ENCODE measurements at regions not wholly inside any gene's neighbourhood (a gene's known extent, or its start where the extent isn't known, plus 50 kb on each side); places are given as distances from the start of the nearest gene placed in this dataset.
"Not testable (repeated sequence)": the region's sequence is repeated elsewhere in the genome, so short reads cannot be mapped to it uniquely, and the experiment has no call there.

DNA sequence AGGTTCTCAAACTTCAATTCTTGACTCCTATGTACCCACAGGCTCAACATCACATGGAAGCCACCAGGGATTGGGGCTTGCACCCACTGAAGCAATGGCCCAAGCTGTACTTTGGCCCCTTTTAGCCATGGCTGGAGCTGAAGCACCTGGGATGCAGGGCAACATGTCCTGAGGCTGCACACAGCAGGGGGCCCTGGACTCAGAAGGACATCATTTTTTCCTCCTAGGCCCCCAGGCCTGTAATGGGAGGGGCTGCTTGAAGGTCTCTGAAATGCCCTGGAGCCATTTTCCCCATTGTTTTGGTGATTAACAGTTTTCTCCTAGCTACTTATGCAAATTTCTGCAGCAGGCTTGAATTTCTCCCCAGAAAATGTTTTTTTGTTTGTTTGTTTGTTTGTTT lies 465.1 kb upstream of the PCDH10 start:
- H3K27me3 Mint-ChIP-seq (ENCODE audit: low read depth) = peaks cover 2% of the 10 kb centered on the region
- TF ChIP-seq, protein P1, sequence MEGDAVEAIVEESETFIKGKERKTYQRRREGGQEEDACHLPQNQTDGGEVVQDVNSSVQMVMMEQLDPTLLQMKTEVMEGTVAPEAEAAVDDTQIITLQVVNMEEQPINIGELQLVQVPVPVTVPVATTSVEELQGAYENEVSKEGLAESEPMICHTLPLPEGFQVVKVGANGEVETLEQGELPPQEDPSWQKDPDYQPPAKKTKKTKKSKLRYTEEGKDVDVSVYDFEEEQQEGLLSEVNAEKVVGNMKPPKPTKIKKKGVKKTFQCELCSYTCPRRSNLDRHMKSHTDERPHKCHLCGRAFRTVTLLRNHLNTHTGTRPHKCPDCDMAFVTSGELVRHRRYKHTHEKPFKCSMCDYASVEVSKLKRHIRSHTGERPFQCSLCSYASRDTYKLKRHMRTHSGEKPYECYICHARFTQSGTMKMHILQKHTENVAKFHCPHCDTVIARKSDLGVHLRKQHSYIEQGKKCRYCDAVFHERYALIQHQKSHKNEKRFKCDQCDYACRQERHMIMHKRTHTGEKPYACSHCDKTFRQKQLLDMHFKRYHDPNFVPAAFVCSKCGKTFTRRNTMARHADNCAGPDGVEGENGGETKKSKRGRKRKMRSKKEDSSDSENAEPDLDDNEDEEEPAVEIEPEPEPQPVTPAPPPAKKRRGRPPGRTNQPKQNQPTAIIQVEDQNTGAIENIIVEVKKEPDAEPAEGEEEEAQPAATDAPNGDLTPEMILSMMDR (IDR thresholded peaks at IDR 0.05) = no peak
- no peaks in the 10 kb centered on the region for H3K4me1 Mint-ChIP-seq (ENCODE audit: low read depth)
- no peak overlapping the region for H3K27ac Mint-ChIP-seq (ENCODE audit: unreplicated experiment)
- DNase-seq (ENCODE audit: low spot score) = peak; percentile 38
- no peaks in the 10 kb centered on the region for H3K36me3 Mint-ChIP-seq (ENCODE audit: low read depth)
- no peak overlapping the region for H3K4me3 Mint-ChIP-seq (ENCODE audit: unreplicated experiment)
- peaks cover 12% of the 10 kb centered on the region for H3K9me3 Mint-ChIP-seq (ENCODE audit: low read depth)

DNA sequence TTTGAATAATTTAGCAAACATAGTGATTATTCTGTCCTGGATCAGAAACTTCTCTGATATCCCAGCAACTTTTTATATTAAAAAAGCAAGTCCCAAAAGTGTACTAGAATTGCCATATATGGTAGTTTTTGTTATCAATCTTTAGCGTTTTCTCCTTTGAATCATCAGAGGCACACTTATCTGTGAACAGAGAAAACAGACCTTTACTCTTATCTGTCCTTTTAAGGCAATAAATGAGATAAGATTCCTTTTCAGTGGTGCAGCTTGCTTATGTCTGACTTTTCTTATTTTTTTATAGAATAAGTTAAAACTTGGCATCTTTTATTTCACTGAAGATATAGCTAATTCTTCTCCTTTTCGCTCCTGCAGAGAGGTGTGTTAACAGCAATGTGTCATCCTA lies 458.1 kb upstream of the PCDH10 start:
- no peak overlapping the region for H3K27ac Mint-ChIP-seq (ENCODE audit: unreplicated experiment)
- TF ChIP-seq, protein P1 (IDR thresholded peaks at IDR 0.05) = no peak
- no peaks in the 10 kb centered on the region for H3K27me3 Mint-ChIP-seq (ENCODE audit: low read depth)
- H3K9me3 Mint-ChIP-seq (ENCODE audit: low read depth) = peaks cover 24% of the 10 kb centered on the region
- peaks cover 2% of the 10 kb centered on the region for H3K36me3 Mint-ChIP-seq (ENCODE audit: low read depth)
- H3K4me1 Mint-ChIP-seq (ENCODE audit: low read depth) = no peaks in the 10 kb centered on the region
- no peak for DNase-seq (ENCODE audit: low spot score)
- H3K4me3 Mint-ChIP-seq (ENCODE audit: unreplicated experiment) = no peak overlapping the region

DNA sequence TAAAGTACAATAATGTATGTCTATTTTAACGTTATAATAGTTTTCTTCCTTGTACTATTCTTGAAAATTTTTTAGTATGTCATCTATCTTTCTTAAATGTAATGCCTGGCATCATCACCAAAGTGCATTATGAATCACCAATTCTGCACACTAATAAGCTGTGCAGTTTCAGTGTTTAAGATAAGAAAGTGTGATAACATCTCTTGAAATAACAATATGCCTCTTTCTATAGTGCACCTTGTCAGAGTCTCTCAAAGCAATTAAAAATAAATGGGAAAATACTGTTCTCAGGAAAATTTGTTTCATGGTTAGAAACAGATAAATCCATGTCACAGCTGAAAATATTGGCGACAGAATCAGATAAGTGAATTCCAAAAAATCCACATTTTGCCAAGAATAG lies 457.4 kb upstream of the PCDH10 start:
- Mint-ChIP-seq H3K27ac (ENCODE audit: unreplicated experiment) (no peak overlapping the region), H3K4me3 (ENCODE audit: unreplicated experiment) (no peak overlapping the region), H3K4me1 (ENCODE audit: low read depth) (no peaks in the 10 kb centered on the region), H3K27me3 (ENCODE audit: low read depth) (no peaks in the 10 kb centered on the region), H3K9me3 (ENCODE audit: low read depth) (peaks cover 24% of the 10 kb centered on the region), H3K36me3 (ENCODE audit: low read depth) (peaks cover 2% of the 10 kb centered on the region)
- no peak for DNase-seq (ENCODE audit: low spot score)
- TF ChIP-seq, protein P1 (IDR thresholded peaks at IDR 0.05) = no peak

DNA sequence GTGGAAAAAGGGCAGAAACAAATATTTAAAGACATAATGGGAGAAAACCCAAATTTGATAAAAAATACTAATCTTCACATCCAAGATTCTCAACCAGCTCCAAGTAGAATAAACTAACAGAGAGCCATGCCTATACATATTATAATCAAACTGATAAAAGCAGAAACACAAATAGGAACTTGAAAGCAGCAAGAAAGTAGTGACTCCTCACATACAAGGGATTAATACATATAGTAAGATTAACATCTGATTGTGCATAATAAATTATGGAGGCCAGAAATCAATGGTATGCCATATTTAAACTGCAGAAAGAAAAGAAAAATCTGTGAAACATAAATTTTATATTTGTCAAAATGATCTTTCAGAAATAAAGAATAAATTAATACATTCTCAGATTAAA lies 454.3 kb upstream of the PCDH10 start:
- Mint-ChIP-seq H3K9me3 (ENCODE audit: low read depth) (peaks cover 28% of the 10 kb centered on the region), H3K4me1 (ENCODE audit: low read depth) (no peaks in the 10 kb centered on the region), H3K27me3 (ENCODE audit: low read depth) (no peaks in the 10 kb centered on the region), H3K27ac (ENCODE audit: unreplicated experiment) (no peak overlapping the region), H3K36me3 (ENCODE audit: low read depth) (peaks cover 2% of the 10 kb centered on the region), H3K4me3 (ENCODE audit: unreplicated experiment) (no peak overlapping the region)
- no peak for DNase-seq (ENCODE audit: low spot score)
- TF ChIP-seq, protein P1 (IDR thresholded peaks at IDR 0.05) = no peak

DNA sequence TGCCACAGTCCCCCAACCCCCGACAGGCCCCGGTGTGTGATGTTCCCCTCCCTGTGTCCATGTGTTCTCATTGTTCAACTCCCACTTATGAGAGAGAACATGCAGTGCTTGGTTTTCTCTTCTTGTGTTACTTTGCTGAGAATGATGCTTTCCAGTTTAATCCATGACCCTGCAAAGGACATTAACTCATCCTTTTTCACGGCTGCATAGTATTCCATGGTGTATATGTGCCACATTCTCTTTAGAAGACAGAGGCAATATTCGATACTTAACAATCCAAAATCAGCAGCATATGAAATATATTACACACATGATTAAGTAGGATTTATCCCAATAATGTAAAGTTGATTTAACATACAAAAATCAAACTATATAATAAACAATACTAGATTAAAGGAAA lies 451.6 kb upstream of the PCDH10 start:
- not testable (repeated sequence) for H3K4me1 Mint-ChIP-seq (ENCODE audit: low read depth); H3K36me3 Mint-ChIP-seq (ENCODE audit: low read depth); H3K27me3 Mint-ChIP-seq (ENCODE audit: low read depth); H3K27ac Mint-ChIP-seq (ENCODE audit: unreplicated experiment); DNase-seq (ENCODE audit: low spot score); H3K4me3 Mint-ChIP-seq (ENCODE audit: unreplicated experiment)
- peaks cover 28% of the 10 kb centered on the region for H3K9me3 Mint-ChIP-seq (ENCODE audit: low read depth)

DNA sequence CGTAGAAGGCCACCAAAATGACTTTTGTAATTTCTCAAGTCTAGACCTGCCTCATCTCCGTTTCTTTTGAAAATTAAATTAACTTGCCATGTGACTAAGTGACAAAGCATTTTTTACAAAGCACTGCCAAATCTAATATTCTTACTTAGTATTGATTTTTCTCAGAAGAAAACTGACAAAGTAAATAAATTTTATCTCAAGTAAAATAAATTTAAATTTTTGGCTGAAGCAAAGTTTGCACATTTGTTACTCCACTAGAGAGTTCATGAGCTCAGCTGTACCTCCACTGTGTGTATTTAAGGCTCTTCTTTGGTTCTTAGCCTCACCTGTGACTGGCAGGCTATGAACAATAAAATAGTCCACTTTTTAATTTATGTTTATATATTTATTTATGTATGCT lies 441.1 kb upstream of the PCDH10 start:
- Mint-ChIP-seq H3K9me3 (ENCODE audit: low read depth) (no peaks in the 10 kb centered on the region), H3K27ac (ENCODE audit: unreplicated experiment) (no peak overlapping the region), H3K27me3 (ENCODE audit: low read depth) (no peaks in the 10 kb centered on the region), H3K36me3 (ENCODE audit: low read depth) (no peaks in the 10 kb centered on the region), H3K4me1 (ENCODE audit: low read depth) (no peaks in the 10 kb centered on the region), H3K4me3 (ENCODE audit: unreplicated experiment) (no peak overlapping the region)
- TF ChIP-seq, protein P1 (IDR thresholded peaks at IDR 0.05) = no peak
- DNase-seq (ENCODE audit: low spot score) = no peak
